Astrocyte (in vitro differentiated cells and primary cell): ENCODE measurements at regions not wholly inside any gene's neighbourhood (a gene's known extent, or its start where the extent isn't known, plus 50 kb on each side); places are given as distances from the start of the nearest gene placed in this dataset.

Experiments
- EZH2 ChIP-seq: IDR thresholded peaks from 2 replicates; pipeline ENCODE4 v1.6.1; 2012; ENCODE audit warnings: mild to moderate bottlenecking, low read length, inconsistent platforms; ENCODE audit not compliant: insufficient read depth
- TF ChIP-seq, protein P1 (sequence below): IDR thresholded peaks from 2 replicates; pipeline ENCODE4 v1.5.1; 2011; ENCODE audit warnings: low read depth, mild to moderate bottlenecking, inconsistent platforms, low read length, moderate library complexity; ENCODE audit not compliant: insufficient read depth

DNA sequence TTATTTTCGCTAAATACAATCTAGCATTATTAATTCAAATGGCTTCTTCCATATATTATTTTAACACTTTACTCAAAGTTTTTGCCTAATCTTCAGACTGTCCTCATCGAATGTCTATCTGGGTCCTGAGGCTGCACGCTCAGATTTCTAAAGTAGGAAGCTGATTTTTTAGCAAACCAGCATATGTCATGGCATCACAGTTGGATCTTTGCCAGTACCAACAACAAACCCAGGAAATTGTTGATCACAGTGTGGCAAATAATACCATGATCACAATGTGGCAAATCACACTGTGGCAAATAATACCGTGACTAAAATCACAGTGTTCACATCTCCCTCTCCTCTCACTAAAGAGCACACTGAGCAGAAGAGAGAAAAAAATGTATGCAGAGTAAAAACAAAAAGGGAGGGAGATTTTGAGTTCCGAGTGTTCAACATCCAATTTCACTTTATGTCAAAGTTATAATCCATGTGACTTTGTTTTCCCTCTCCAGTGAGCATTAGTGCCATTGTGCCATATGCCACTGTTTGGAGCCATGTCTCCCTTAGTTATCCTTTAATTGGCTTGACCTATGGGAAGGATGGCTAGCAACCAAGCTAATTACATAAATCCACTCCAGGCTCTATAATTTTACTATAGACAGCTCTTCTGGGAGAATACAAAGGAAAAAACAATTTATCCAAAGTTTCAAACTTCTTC lies 1059.6 kb downstream of the HACE1 start:
- TF ChIP-seq, protein P1, sequence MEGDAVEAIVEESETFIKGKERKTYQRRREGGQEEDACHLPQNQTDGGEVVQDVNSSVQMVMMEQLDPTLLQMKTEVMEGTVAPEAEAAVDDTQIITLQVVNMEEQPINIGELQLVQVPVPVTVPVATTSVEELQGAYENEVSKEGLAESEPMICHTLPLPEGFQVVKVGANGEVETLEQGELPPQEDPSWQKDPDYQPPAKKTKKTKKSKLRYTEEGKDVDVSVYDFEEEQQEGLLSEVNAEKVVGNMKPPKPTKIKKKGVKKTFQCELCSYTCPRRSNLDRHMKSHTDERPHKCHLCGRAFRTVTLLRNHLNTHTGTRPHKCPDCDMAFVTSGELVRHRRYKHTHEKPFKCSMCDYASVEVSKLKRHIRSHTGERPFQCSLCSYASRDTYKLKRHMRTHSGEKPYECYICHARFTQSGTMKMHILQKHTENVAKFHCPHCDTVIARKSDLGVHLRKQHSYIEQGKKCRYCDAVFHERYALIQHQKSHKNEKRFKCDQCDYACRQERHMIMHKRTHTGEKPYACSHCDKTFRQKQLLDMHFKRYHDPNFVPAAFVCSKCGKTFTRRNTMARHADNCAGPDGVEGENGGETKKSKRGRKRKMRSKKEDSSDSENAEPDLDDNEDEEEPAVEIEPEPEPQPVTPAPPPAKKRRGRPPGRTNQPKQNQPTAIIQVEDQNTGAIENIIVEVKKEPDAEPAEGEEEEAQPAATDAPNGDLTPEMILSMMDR, result no peak
- TF ChIP-seq EZH2, result no peak
